ENCODE measurements at regions not wholly inside any gene's neighbourhood (a gene's known extent, or its start where the extent isn't known, plus 50 kb on each side); places are given as distances from the start of the nearest gene placed in this dataset.
A peak's percentile ranks its signal among the peaks of the same experiment; 100 is the strongest.

GRCh38 chr6:95203153-95203754 is 374.1 kb upstream of the MANEA start:
- no peak overlapping the region for H3K4me2 ChIP-seq (replicated peaks; ENCODE audit: extremely low read depth, low read length, poor library complexity, severe bottlenecking)
- no peaks in the 10 kb centered on the region for H4K20me1 ChIP-seq (ENCODE audit: insufficient read depth, low read length)
- no peak overlapping the region for H3K4me3 Mint-ChIP-seq
- no peaks in the 10 kb centered on the region for H3K27me3 Mint-ChIP-seq (ENCODE audit: low read depth in 3 of 3)
- no peaks in the 10 kb centered on the region for H3K9me3 ChIP-seq (replicated peaks in 1 of 2; ENCODE audit: control insufficient read depth in 1 of 2, insufficient read depth in 1 of 2, low read length in 2 of 2)
- H3K9ac ChIP-seq (ENCODE audit: insufficient read depth, low read length, poor library complexity, severe bottlenecking), result no peak overlapping the region
- H3K9me3 Mint-ChIP-seq, result peaks cover 0 to 1% (median 0%) of the 10 kb centered on the region in 7 donors
- peak; percentile 60 for TF ChIP-seq CTCF (IDR thresholded peaks at IDR 0.05)
- WGBS (ENCODE audit: insufficient coverage), result 63% methylated on average over 1 of the region's 2 CpGs
- H3K27me3 ChIP-seq (ENCODE audit: control insufficient read depth in 2 of 2, insufficient read depth in 2 of 2, low read length in 2 of 2), result no peaks in the 10 kb centered on the region
- H3K79me2 ChIP-seq (ENCODE audit: insufficient read depth, low read length), result no peaks in the 10 kb centered on the region
- H3K4me1 Mint-ChIP-seq, result no peaks in the 10 kb centered on the region
- H3K4me1 ChIP-seq (ENCODE audit: control insufficient read depth in 1 of 2, insufficient read depth in 2 of 2, low read length in 2 of 2), result no peaks in the 10 kb centered on the region
- DNase-seq, result no peak
- intact Hi-C loops (cut with micrococcal nuclease), result no loop called here
- H3K36me3 Mint-ChIP-seq, result no peaks in the 10 kb centered on the region
- no peak overlapping the region for H3K27ac Mint-ChIP-seq
- no peak overlapping the region for H2AFZ ChIP-seq (ENCODE audit: insufficient read depth, low read depth, low read length, poor library complexity, severe bottlenecking)
- no peak overlapping the region for H3K27ac ChIP-seq (ENCODE audit: low read depth in 1 of 2, low read length in 2 of 2)
- no peak overlapping the region for H3K4me3 ChIP-seq (replicated peaks in 1 of 3; ENCODE audit: low read depth in 2 of 3, low read length in 3 of 3)
- H3K36me3 ChIP-seq (replicated peaks in 1 of 2; ENCODE audit: control insufficient read depth in 1 of 2, insufficient read depth in 2 of 2, low read length in 2 of 2), result no peaks in the 10 kb centered on the region

DNA sequence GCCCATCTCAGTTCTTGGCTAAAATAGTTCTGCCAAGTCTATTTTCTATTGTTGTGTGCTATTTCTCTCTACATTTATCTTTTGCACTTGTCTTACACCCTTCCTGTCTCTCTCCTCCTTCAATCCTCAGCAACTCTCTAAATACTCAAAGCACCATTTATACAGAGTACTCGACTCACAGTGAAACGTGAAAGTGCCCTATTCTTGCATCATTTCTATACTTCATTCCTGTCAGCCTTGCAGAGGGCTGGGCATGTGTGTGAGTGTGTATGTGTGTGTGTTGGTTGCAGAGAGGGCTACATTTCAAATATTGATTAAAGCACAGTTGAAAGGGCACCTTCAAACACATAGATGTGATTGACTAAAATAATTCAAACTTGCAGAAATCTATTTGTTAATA is 373.2 kb upstream of the MANEA start:
- Mint-ChIP-seq H3K27ac (no peak overlapping the region), H3K36me3 (no peaks in the 10 kb centered on the region), H3K4me3 (no peak overlapping the region), H3K9me3 (peaks cover 0 to 1% (median 0%) of the 10 kb centered on the region in 7 donors), H3K4me1 (no peaks in the 10 kb centered on the region), H3K27me3 (ENCODE audit: low read depth in 3 of 3) (no peaks in the 10 kb centered on the region)
- no peaks in the 10 kb centered on the region for H3K79me2 ChIP-seq (ENCODE audit: insufficient read depth, low read length)
- no peaks in the 10 kb centered on the region for H3K27me3 ChIP-seq (ENCODE audit: control insufficient read depth in 2 of 2, insufficient read depth in 2 of 2, low read length in 2 of 2)
- intact Hi-C loops (cut with micrococcal nuclease), result no loop called here
- no peaks in the 10 kb centered on the region for H3K9me3 ChIP-seq (replicated peaks in 1 of 2; ENCODE audit: control insufficient read depth in 1 of 2, insufficient read depth in 1 of 2, low read length in 2 of 2)
- no peak overlapping the region for H2AFZ ChIP-seq (ENCODE audit: insufficient read depth, low read depth, low read length, poor library complexity, severe bottlenecking)
- no peak overlapping the region for H3K9ac ChIP-seq (ENCODE audit: insufficient read depth, low read length, poor library complexity, severe bottlenecking)
- DNase-seq, result no peak
- no peak overlapping the region for H3K27ac ChIP-seq (ENCODE audit: low read depth in 1 of 2, low read length in 2 of 2)
- no peaks in the 10 kb centered on the region for H3K36me3 ChIP-seq (replicated peaks in 1 of 2; ENCODE audit: control insufficient read depth in 1 of 2, insufficient read depth in 2 of 2, low read length in 2 of 2)
- TF ChIP-seq CTCF (IDR thresholded peaks at IDR 0.05), result no peak
- no peaks in the 10 kb centered on the region for H4K20me1 ChIP-seq (ENCODE audit: insufficient read depth, low read length)
- WGBS (ENCODE audit: insufficient coverage), result no CpG with 5 or more reads among the region's 2 CpGs
- no peaks in the 10 kb centered on the region for H3K4me1 ChIP-seq (ENCODE audit: control insufficient read depth in 1 of 2, insufficient read depth in 2 of 2, low read length in 2 of 2)
- H3K4me3 ChIP-seq (replicated peaks in 1 of 3; ENCODE audit: low read depth in 2 of 3, low read length in 3 of 3), result no peak overlapping the region
- no peak overlapping the region for H3K4me2 ChIP-seq (replicated peaks; ENCODE audit: extremely low read depth, low read length, poor library complexity, severe bottlenecking)

Data from CD14-positive monocyte (primary cell).